ENCODE measurements at regions not wholly inside any gene's neighbourhood (a gene's known extent, or its start where the extent isn't known, plus 50 kb on each side); places are given as distances from the start of the nearest gene placed in this dataset.
A peak's percentile ranks its signal among the peaks of the same experiment; 100 is the strongest.

DNA sequence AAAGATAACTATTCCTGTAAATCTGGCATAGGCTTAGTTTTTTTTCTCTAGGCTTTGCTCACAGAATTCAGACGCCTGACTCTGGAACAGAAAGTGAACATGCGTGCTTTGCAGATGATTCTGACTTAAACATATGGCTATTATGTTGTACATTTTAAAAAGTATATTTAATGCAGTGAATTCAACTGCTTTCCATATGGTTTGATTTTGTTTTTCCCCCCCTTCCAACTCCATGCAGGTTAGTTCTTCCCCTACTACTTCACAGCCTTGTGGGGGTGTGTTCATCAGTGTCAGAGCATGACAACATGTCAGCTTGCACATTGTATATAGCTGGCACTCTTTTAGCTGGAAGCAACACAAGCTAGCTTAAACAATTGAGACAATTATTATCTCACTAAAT is 226.8 kb downstream of the TMEM167A start:
- DNase-seq (ENCODE audit: low read depth): no peak
- H3K4me3 ChIP-seq (replicated peaks; ENCODE audit: low read depth, low read length): no peak overlapping the region
- TF ChIP-seq, protein P1, sequence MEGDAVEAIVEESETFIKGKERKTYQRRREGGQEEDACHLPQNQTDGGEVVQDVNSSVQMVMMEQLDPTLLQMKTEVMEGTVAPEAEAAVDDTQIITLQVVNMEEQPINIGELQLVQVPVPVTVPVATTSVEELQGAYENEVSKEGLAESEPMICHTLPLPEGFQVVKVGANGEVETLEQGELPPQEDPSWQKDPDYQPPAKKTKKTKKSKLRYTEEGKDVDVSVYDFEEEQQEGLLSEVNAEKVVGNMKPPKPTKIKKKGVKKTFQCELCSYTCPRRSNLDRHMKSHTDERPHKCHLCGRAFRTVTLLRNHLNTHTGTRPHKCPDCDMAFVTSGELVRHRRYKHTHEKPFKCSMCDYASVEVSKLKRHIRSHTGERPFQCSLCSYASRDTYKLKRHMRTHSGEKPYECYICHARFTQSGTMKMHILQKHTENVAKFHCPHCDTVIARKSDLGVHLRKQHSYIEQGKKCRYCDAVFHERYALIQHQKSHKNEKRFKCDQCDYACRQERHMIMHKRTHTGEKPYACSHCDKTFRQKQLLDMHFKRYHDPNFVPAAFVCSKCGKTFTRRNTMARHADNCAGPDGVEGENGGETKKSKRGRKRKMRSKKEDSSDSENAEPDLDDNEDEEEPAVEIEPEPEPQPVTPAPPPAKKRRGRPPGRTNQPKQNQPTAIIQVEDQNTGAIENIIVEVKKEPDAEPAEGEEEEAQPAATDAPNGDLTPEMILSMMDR (IDR thresholded peaks at IDR 0.05; ENCODE audit: low read length, missing control alignments): no peak

DNA sequence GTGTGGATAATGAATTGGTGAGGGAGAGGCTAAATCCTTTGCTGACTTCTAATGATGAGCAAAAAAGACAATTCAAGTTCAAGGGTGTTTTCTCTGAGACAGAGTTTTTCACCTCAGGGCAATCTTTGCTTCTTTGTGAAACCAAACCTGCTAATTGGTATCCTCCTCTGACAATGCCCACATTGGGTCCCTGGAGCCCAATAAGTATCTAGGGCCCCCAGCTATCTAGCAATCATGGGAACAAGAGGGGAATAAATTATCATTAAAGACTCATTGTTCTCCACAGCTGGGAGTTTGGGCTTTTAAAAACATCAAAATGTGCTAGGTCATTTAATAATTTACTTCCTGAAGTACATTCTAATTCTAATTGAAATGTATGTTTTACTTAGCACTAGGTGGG is 227.3 kb downstream of the TMEM167A start:
- DNase-seq (ENCODE audit: low read depth): no peak
- TF ChIP-seq, protein P1 (IDR thresholded peaks at IDR 0.05; ENCODE audit: low read length, missing control alignments): no peak
- H3K4me3 ChIP-seq (replicated peaks; ENCODE audit: low read depth, low read length): no peak overlapping the region

DNA sequence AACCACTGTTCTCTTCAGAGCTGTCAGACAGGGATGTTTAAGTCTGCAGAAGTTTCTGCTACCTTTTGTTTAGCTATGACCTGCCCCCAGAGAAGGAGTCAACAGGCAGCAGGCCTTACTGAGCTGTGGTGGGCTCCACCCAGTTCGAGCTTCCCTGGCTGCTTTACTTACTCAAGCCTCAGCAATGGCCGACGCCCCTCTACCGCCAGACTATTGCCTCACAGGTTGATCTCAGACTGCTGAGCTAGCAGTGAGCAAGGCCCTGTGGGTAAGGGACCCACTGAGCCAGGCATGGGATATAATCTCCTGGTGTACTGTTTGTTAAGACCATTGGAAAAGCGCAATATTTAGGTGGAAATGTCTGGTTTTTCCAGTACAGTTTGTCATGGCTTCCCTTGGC is 229.6 kb downstream of the TMEM167A start:
- H3K4me3 ChIP-seq (replicated peaks; ENCODE audit: low read depth, low read length): no peak overlapping the region
- DNase-seq (ENCODE audit: low read depth): peak; percentile 4
- TF ChIP-seq, protein P1 (IDR thresholded peaks at IDR 0.05; ENCODE audit: low read length, missing control alignments): no peak

DNA sequence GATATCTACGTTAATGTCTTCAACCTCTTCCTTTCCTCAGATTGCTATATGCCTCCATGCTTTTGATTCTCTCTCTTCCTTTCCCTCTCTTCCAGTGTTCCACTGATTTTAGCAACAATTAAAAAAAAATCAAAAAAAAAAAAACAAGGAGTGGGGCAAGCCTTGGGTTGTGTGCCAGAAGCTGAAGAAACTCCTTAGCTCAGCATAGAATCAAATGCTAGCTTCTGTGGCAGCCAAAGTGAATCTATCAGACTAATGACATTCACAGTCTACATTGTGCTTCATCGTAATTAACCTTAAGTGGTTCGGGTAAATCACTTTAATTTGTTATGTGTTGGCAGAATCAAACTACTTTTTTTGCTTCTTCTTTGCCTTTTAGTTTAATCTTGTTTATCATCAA is 237.3 kb downstream of the TMEM167A start:
- no peak for DNase-seq (ENCODE audit: low read depth)
- no peak overlapping the region for H3K4me3 ChIP-seq (replicated peaks; ENCODE audit: low read depth, low read length)
- TF ChIP-seq, protein P1 (IDR thresholded peaks at IDR 0.05; ENCODE audit: low read length, missing control alignments): no peak

DNA sequence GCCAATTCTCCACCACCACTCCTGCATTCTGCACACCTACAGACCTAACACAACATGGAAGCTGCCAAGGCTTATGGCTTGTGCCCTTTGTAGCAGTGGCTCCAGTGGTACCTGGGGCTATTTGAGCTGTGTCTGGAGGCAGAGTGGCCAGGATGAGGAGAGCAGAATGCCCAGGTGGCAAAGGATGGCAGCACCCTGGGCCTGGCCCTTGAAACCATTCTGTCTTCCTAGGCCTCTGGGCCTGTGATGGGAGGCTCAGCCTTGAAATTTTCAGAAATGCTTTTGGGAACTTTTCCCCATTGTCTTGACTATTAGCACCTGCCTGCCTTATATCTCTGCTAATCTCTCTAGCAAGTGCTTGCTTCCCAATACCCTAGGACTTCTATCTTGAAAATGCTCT is 241.7 kb downstream of the TMEM167A start:
- no peak for DNase-seq (ENCODE audit: low read depth)
- TF ChIP-seq, protein P1 (IDR thresholded peaks at IDR 0.05; ENCODE audit: low read length, missing control alignments): no peak

DNA sequence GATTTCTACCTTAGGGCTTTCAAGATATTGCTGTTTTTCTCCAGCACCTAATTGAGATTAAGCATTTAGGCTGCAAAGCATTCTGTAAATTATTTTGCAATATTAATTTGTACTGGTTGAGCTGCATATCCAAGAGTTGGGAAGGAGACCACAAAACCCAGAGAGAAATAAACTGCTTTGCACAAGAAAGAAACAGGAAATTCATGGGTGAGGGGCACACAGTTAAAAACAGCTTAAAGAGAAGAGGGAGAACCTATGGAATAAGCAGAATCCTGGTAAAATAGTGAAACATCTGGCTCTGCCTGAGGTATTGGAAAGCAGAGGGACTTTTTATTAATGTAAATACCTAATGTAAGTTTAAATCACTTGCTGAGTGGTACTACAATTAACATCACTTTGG is 243.0 kb downstream of the TMEM167A start:
- H3K4me3 ChIP-seq (replicated peaks; ENCODE audit: low read depth, low read length): no peak overlapping the region
- TF ChIP-seq, protein P1 (IDR thresholded peaks at IDR 0.05; ENCODE audit: low read length, missing control alignments): no peak
- no peak for DNase-seq (ENCODE audit: low read depth)

More for the DNA sequence above, 241.7 kb downstream of the TMEM167A start:
- H3K4me3 ChIP-seq (replicated peaks; ENCODE audit: low read depth, low read length): no peak overlapping the region

DNA sequence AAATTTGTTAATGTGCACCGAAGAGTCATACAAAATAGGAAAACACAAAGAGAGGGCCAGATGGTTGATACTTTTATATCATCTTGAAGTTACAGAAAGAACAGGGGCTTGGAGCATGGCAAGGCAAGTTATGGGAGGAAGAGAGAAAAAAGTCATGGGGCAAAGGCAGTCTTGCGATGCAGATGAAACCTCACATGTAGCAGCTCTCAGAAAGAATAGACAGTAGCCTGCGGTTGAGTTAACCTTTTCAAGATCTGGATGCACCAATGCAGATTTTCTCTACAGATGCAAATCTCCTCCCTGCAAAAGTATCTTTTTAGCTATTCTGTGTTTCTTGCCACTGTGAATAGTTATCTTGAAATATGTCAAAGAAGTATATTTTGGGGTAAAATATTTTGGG is 243.9 kb downstream of the TMEM167A start:
- no peak for DNase-seq (ENCODE audit: low read depth)
- TF ChIP-seq, protein P1 (IDR thresholded peaks at IDR 0.05; ENCODE audit: low read length, missing control alignments): no peak

More for the DNA sequence above, 243.9 kb downstream of the TMEM167A start:
- H3K4me3 ChIP-seq (replicated peaks; ENCODE audit: low read depth, low read length): no peak overlapping the region
